ENCODE measurements at regions not wholly inside any gene's neighbourhood (a gene's known extent, or its start where the extent isn't known, plus 50 kb on each side); places are given as distances from the start of the nearest gene placed in this dataset.

DNA sequence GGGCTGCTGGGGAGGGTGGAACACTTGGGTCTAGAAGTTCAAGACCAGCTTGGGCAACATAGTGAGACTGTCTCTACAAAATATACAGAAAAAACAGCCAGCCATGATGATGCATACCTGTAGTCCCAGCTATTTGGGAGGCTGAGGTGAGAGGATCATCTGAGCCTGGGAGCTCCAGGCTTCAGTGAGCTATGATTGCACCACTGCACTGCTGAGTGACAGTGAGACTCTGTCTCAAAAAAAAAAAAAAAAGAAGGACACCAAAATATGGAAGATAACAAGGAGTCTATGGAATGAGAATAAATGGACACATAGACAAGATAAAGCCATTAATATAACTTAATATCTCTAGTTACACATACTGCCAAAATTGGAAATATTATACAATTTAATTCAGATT, 62.7 kb upstream of the IL15 start:
- Histone ChIP-seq H3K14ac (ENCODE audit: insufficient read length) (no peak overlapping the region), H2BK20ac (ENCODE audit: low read length) (no peak overlapping the region), H3K36me3 (ENCODE audit: control insufficient read depth in 2 of 4, insufficient read depth in 4 of 4, low read length in 3 of 4) (no peaks in the 10 kb centered on the region), H3K27ac (ENCODE audit: low read depth, low read length) (no peak overlapping the region), H3K79me1 (ENCODE audit: low read depth, low read length) (no peaks in the 10 kb centered on the region), H3K4me1 (replicated peaks in 1 of 4; ENCODE audit: control insufficient read depth in 3 of 4, insufficient read depth in 4 of 4, low read length in 3 of 4) (no peaks in the 10 kb centered on the region), H3K27me3 (replicated peaks in 1 of 4; ENCODE audit: control insufficient read depth in 3 of 4, extremely low read depth in 1 of 4, insufficient read depth in 3 of 4, low read length in 3 of 4) (no peaks in the 10 kb centered on the region), H3K23ac (ENCODE audit: insufficient read length) (no peak overlapping the region), H2BK5ac (ENCODE audit: low read depth, low read length) (no peak overlapping the region), H2AFZ (ENCODE audit: low read length) (no peak overlapping the region), H3K9me3 (ENCODE audit: insufficient read depth in 2 of 2, low read depth in 1 of 2, low read length in 1 of 2) (no peaks in the 10 kb centered on the region), H3K9ac (replicated peaks in 1 of 4; ENCODE audit: extremely low read depth in 1 of 4, low read depth in 3 of 4, low read length in 3 of 4) (no peak overlapping the region), H2BK120ac (replicated peaks; ENCODE audit: low read depth, low read length) (no peak overlapping the region), H3K79me2 (ENCODE audit: control insufficient read depth in 1 of 2, insufficient read depth in 2 of 2, low read length in 2 of 2) (no peaks in the 10 kb centered on the region), H4K20me1 (replicated peaks in 1 of 2; ENCODE audit: control insufficient read depth in 1 of 2, insufficient read depth in 2 of 2, low read length in 2 of 2) (no peaks in the 10 kb centered on the region), H3K56ac (replicated peaks; ENCODE audit: insufficient read length, low read depth, low read length) (no peak overlapping the region), H3K4ac (replicated peaks; ENCODE audit: insufficient read length, low read depth, low read length) (no peak overlapping the region), H3K4me3 (ENCODE audit: extremely low read depth in 1 of 4, insufficient read depth in 2 of 4, low read depth in 3 of 4, low read length in 4 of 4) (no peak overlapping the region), H2BK12ac (ENCODE audit: low read depth, low read length) (no peak overlapping the region), H3K4me2 (ENCODE audit: insufficient read depth in 1 of 2, low read depth in 2 of 2, low read length in 2 of 2) (no peak overlapping the region), H4K5ac (ENCODE audit: insufficient read length, low read depth, low read length) (no peak overlapping the region), H3K18ac (ENCODE audit: extremely low read depth, low read length) (no peak overlapping the region), H2AK5ac (ENCODE audit: low read depth, low read length) (no peak overlapping the region), H4K91ac (replicated peaks; ENCODE audit: insufficient read length, low read length) (no peak overlapping the region), H3K23me2 (ENCODE audit: low read depth, low read length) (no peaks in the 10 kb centered on the region), H2BK15ac (ENCODE audit: low read length) (no peak overlapping the region), H4K8ac (ENCODE audit: extremely low read depth, insufficient read depth, low read length) (no peak overlapping the region)
- FAIRE-seq = no peak
- DNase-seq (ENCODE audit: low read depth in 1 of 2, low spot score in 2 of 2) = no peak
- TF ChIP-seq, protein P1, sequence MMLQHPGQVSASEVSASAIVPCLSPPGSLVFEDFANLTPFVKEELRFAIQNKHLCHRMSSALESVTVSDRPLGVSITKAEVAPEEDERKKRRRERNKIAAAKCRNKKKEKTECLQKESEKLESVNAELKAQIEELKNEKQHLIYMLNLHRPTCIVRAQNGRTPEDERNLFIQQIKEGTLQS (IDR thresholded peaks at IDR 0.05; ENCODE audit: insufficient read depth, low read depth, low read length) = no peak
- no peak for TF ChIP-seq EZH2 (IDR thresholded peaks at IDR 0.05; ENCODE audit: low read depth, low read length, severe bottlenecking)
- no peak for TF ChIP-seq NANOG (IDR thresholded peaks at IDR 0.05; ENCODE audit: insufficient read depth, low read depth, low read length, poor library complexity, severe bottlenecking)
- TF ChIP-seq GTF2F1 (IDR thresholded peaks at IDR 0.05; ENCODE audit: borderline replicate concordance, low read depth, low read length) = no peak
- no peak for TF ChIP-seq BCL11A (IDR thresholded peaks at IDR 0.05; ENCODE audit: low read depth in 2 of 2, low read length in 2 of 2)
- no peak for TF ChIP-seq TBP (IDR thresholded peaks at IDR 0.05; ENCODE audit: low read depth, low read length)
- TF ChIP-seq, protein P2, sequence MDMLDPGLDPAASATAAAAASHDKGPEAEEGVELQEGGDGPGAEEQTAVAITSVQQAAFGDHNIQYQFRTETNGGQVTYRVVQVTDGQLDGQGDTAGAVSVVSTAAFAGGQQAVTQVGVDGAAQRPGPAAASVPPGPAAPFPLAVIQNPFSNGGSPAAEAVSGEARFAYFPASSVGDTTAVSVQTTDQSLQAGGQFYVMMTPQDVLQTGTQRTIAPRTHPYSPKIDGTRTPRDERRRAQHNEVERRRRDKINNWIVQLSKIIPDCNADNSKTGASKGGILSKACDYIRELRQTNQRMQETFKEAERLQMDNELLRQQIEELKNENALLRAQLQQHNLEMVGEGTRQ (IDR thresholded peaks at IDR 0.05; ENCODE audit: low read length) = no peak
- TF ChIP-seq SP4 (IDR thresholded peaks at IDR 0.05; ENCODE audit: low read length) = no peak
- TF ChIP-seq ZNF274 (IDR thresholded peaks at IDR 0.05; ENCODE audit: borderline replicate concordance, extremely low read depth, low read length) = no peak
- TF ChIP-seq RAD21 (IDR thresholded peaks at IDR 0.05 in 1 of 2, conservative IDR thresholded peaks at IDR 0.05 in 1 of 2; ENCODE audit: low read depth in 2 of 2, low read length in 2 of 2) = no peak
- ChIA-PET POLR2A (ENCODE audit: partially characterized antibody) (no interaction called here), CTCF (ENCODE audit: partially characterized antibody) (interaction anchor here (1.2 kb wide), 1 partner anchor 184 kb away, joined by 3 read pairs; no protein-coding TSS in a partner anchor)

Data from H1 (cell line).